SU-DHL-6 (cell line): ENCODE measurements at regions not wholly inside any gene's neighbourhood (a gene's known extent, or its start where the extent isn't known, plus 50 kb on each side); places are given as distances from the start of the nearest gene placed in this dataset.

Experiments
- H2AFZ ChIP-seq: fragments of 200-600 bp; sonication (generic); 2 replicates; pipeline ENCODE4 v1.6.1; 2014; ENCODE audit warnings: low read depth, mild to moderate bottlenecking, moderate library complexity, mixed read lengths, antibody characterized with exemption, low read length; ENCODE audit not compliant: severe bottlenecking
- H3F3A ChIP-seq: fragments of 200-600 bp; shearing (Covaris generic); 2 replicates; pipeline ENCODE4 v1.6.0; 2016; ENCODE audit warnings: antibody characterized with exemption, mild to moderate bottlenecking; ENCODE audit not compliant: insufficient read depth
- H3K27ac ChIP-seq: fragments of 200-600 bp; sonication (generic); 2 replicates; pipeline ENCODE4 v1.5.1; 2016; ENCODE audit warnings: low read depth, mild to moderate bottlenecking, low read length, moderate library complexity, mixed read lengths
- H3K27me3 ChIP-seq: fragments of 200-600 bp; sonication (generic), shearing (Covaris generic); 2 replicates; pipeline ENCODE4 v1.6.0; 2014; ENCODE audit warnings: mild to moderate bottlenecking, low read length
- H3K36me3 ChIP-seq: fragments of 200-600 bp; sonication (generic); 2 replicates; pipeline ENCODE4 v1.6.1; 2014; ENCODE audit warnings: mild to moderate bottlenecking, low read length, mixed read lengths
- H3K4me2 ChIP-seq: fragments of 300-600, 200-600 bp; shearing (Covaris generic), sonication (generic); 2 replicates; pipeline ENCODE4 v1.6.0; 2014; ENCODE audit warnings: low read length, low read depth, mild to moderate bottlenecking; ENCODE audit not compliant: poor library complexity, severe bottlenecking
- H3K4me3 ChIP-seq: fragments of 200-600 bp; sonication (generic); 2 replicates; pipeline ENCODE4 v1.5.1; 2014; ENCODE audit warnings: antibody characterized with exemption, low read length, mild to moderate bottlenecking, mixed read lengths; ENCODE audit not compliant: insufficient read depth, poor library complexity, severe bottlenecking
- H3K79me2 ChIP-seq: fragments of 200-600 bp; sonication (generic); 2 replicates; pipeline ENCODE4 v1.6.1; 2014; ENCODE audit warnings: mild to moderate bottlenecking, low read length, moderate library complexity; ENCODE audit not compliant: insufficient read depth
- H3K9ac ChIP-seq: fragments of 200-600 bp; sonication (generic); 2 replicates; pipeline ENCODE4 v1.7.0; 2014; ENCODE audit warnings: mild to moderate bottlenecking, low read length
- H3K9me2 ChIP-seq: fragments of 200-600 bp; sonication (generic); replicated peaks from 2 replicates; pipeline ENCODE4 v1.6.1; 2014; ENCODE audit warnings: low read length; ENCODE audit not compliant: insufficient read depth
- H3K9me3 ChIP-seq: fragments of 200-600 bp; sonication (generic); 2 replicates; pipeline ENCODE4 v1.6.1; 2014; ENCODE audit warnings: low read length, mixed read lengths; ENCODE audit not compliant: insufficient read depth
- H4K20me1 ChIP-seq: fragments of 200-600 bp; sonication (generic); 2 replicates; pipeline ENCODE4 v1.6.1; 2014; ENCODE audit warnings: low read depth, mild to moderate bottlenecking, antibody characterized with exemption, low read length, moderate library complexity, mixed read lengths
- CTCF ChIP-seq: fragments of 200-600 bp; sonication (generic); IDR thresholded peaks from one replicate; pipeline ENCODE4 v1.5.1; 2017; ENCODE audit warnings: antibody characterized with exemption, mild to moderate bottlenecking, low read length, moderate library complexity; ENCODE audit not compliant: insufficient read depth, poor library complexity, severe bottlenecking
- EZH2phosphoT487 ChIP-seq: fragments of 200-600 bp; sonication (generic), shearing (Covaris generic); conservative IDR thresholded peaks from 2 replicates; pipeline ENCODE4 v1.6.1; 2018; ENCODE audit warnings: mild to moderate bottlenecking, antibody characterized with exemption, low read length, moderate library complexity, mixed read lengths

DNA sequence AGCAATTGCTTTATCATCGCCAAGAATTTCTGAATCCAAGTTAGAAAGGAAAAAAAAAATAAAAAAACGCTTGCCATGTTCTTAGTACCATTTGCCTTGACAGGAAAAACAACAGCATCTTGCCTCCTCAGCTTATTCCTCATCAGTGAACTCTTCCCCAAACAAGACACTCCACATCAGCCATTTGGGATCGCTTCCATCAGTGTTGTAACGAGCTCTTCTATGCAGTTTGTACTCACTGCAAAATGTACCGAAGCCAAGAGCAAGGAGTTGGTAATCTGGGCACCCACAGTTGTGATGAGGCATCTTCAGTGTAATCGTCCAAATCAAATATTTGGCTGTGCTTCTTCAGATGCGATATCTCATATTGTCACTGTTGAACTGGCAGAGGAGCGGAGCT is 503.7 kb downstream of the TMEM182 start:
- no peaks in the 10 kb centered on the region for H3K9me2 ChIP-seq
- H3K9ac ChIP-seq: no peak overlapping the region
- no peaks in the 10 kb centered on the region for H3K9me3 ChIP-seq
- H3K4me3 ChIP-seq: no peak overlapping the region
- H3F3A ChIP-seq: no peaks in the 10 kb centered on the region
- no peak overlapping the region for H2AFZ ChIP-seq
- no peaks in the 10 kb centered on the region for H3K79me2 ChIP-seq
- no peak overlapping the region for H3K27ac ChIP-seq
- H4K20me1 ChIP-seq: no peaks in the 10 kb centered on the region
- TF ChIP-seq CTCF (no peak), EZH2phosphoT487 (no peak)
- H3K4me2 ChIP-seq: no peak overlapping the region
- H3K27me3 ChIP-seq: no peaks in the 10 kb centered on the region
- no peaks in the 10 kb centered on the region for H3K36me3 ChIP-seq

- Histone ChIP-seq H3K4me2 (no peak overlapping the region), H2AFZ (no peak overlapping the region)
These were observed 507.1 kb downstream of the TMEM182 start for GRCh38 chr2:103268841-103269498.

GRCh38 chr2:103276869-103277268 is 515.0 kb downstream of the TMEM182 start:
- H3K36me3 ChIP-seq: no peaks in the 10 kb centered on the region
- no peak overlapping the region for H2AFZ ChIP-seq
- H3K79me2 ChIP-seq: no peaks in the 10 kb centered on the region
- H3K9me3 ChIP-seq: no peaks in the 10 kb centered on the region
- H3K4me3 ChIP-seq: no peak overlapping the region
- H3F3A ChIP-seq: no peaks in the 10 kb centered on the region
- H3K9me2 ChIP-seq: no peaks in the 10 kb centered on the region
- H3K27ac ChIP-seq: no peak overlapping the region
- H4K20me1 ChIP-seq: no peaks in the 10 kb centered on the region
- H3K27me3 ChIP-seq: no peaks in the 10 kb centered on the region
- H3K4me2 ChIP-seq: no peak overlapping the region
- no peak overlapping the region for H3K9ac ChIP-seq
- TF ChIP-seq CTCF (no peak), EZH2phosphoT487 (no peak)

More at GRCh38 chr2:103268841-103269498, 507.1 kb downstream of the TMEM182 start:
- no peaks in the 10 kb centered on the region for H3K79me2 ChIP-seq
- no peaks in the 10 kb centered on the region for H3K36me3 ChIP-seq
- no peaks in the 10 kb centered on the region for H3K9me2 ChIP-seq
- TF ChIP-seq CTCF (no peak), EZH2phosphoT487 (no peak)
- no peak overlapping the region for H3K4me3 ChIP-seq
- no peak overlapping the region for H3K9ac ChIP-seq
- no peaks in the 10 kb centered on the region for H3K27me3 ChIP-seq
- H3K9me3 ChIP-seq: no peaks in the 10 kb centered on the region
- H4K20me1 ChIP-seq: no peaks in the 10 kb centered on the region
- no peaks in the 10 kb centered on the region for H3F3A ChIP-seq
- no peak overlapping the region for H3K27ac ChIP-seq
